ENCODE measurements at regions not wholly inside any gene's neighbourhood (a gene's known extent, or its start where the extent isn't known, plus 50 kb on each side); places are given as distances from the start of the nearest gene placed in this dataset.
"Not testable (repeated sequence)": the region's sequence is repeated elsewhere in the genome, so short reads cannot be mapped to it uniquely, and the experiment has no call there.

GRCh38 chr12:78361683-78362082 lies 502.9 kb upstream of the SYT1 start:
- H3K27me3 Mint-ChIP-seq: no peaks in the 10 kb centered on the region
- no peak overlapping the region for H3K4me3 Mint-ChIP-seq
- H3K4me1 Mint-ChIP-seq (ENCODE audit: unreplicated experiment): no peaks in the 10 kb centered on the region
- no peak for DNase-seq (ENCODE audit: extremely low spot score, unreplicated experiment)
- no peaks in the 10 kb centered on the region for H3K36me3 Mint-ChIP-seq
- TF ChIP-seq CTCF (conservative IDR thresholded peaks at IDR 0.05): no peak
- no peaks in the 10 kb centered on the region for H3K9me3 Mint-ChIP-seq
- no peak overlapping the region for H3K27ac Mint-ChIP-seq

GRCh38 chr12:78371284-78371683 lies 493.3 kb upstream of the SYT1 start:
- Mint-ChIP-seq H3K36me3 (no peaks in the 10 kb centered on the region), H3K27ac (no peak overlapping the region), H3K27me3 (no peaks in the 10 kb centered on the region), H3K4me1 (ENCODE audit: unreplicated experiment) (no peaks in the 10 kb centered on the region), H3K9me3 (no peaks in the 10 kb centered on the region), H3K4me3 (no peak overlapping the region)
- TF ChIP-seq CTCF (conservative IDR thresholded peaks at IDR 0.05): no peak
- no peak for DNase-seq (ENCODE audit: extremely low spot score, unreplicated experiment)

- no peak overlapping the region for H3K4me3 Mint-ChIP-seq
- H3K27ac Mint-ChIP-seq: no peak overlapping the region
- no peaks in the 10 kb centered on the region for H3K4me1 Mint-ChIP-seq (ENCODE audit: unreplicated experiment)
- no peaks in the 10 kb centered on the region for H3K36me3 Mint-ChIP-seq
- no peak for TF ChIP-seq CTCF (conservative IDR thresholded peaks at IDR 0.05)
- no peaks in the 10 kb centered on the region for H3K27me3 Mint-ChIP-seq
- DNase-seq (ENCODE audit: extremely low spot score, unreplicated experiment): no peak
- H3K9me3 Mint-ChIP-seq: peaks cover 8% of the 10 kb centered on the region
These were observed 489.1 kb upstream of the SYT1 start for GRCh38 chr12:78375461-78375860.

GRCh38 chr12:78376257-78376656 lies 488.3 kb upstream of the SYT1 start:
- no peaks in the 10 kb centered on the region for H3K4me1 Mint-ChIP-seq (ENCODE audit: unreplicated experiment)
- H3K9me3 Mint-ChIP-seq: peaks cover 8% of the 10 kb centered on the region
- TF ChIP-seq CTCF (conservative IDR thresholded peaks at IDR 0.05): no peak
- no peaks in the 10 kb centered on the region for H3K36me3 Mint-ChIP-seq
- H3K4me3 Mint-ChIP-seq: no peak overlapping the region
- DNase-seq (ENCODE audit: extremely low spot score, unreplicated experiment): no peak
- no peak overlapping the region for H3K27ac Mint-ChIP-seq
- H3K27me3 Mint-ChIP-seq: no peaks in the 10 kb centered on the region

GRCh38 chr12:78379065-78379464 lies 485.5 kb upstream of the SYT1 start:
- H3K4me1 Mint-ChIP-seq (ENCODE audit: unreplicated experiment); H3K9me3 Mint-ChIP-seq; H3K27me3 Mint-ChIP-seq; DNase-seq (ENCODE audit: extremely low spot score, unreplicated experiment); H3K4me3 Mint-ChIP-seq; H3K36me3 Mint-ChIP-seq; H3K27ac Mint-ChIP-seq: not testable (repeated sequence)

GRCh38 chr12:78383414-78383813 lies 481.2 kb upstream of the SYT1 start:
- no peak for TF ChIP-seq CTCF (conservative IDR thresholded peaks at IDR 0.05)

More at GRCh38 chr12:78383414-78383813, 481.2 kb upstream of the SYT1 start:
- no peak for DNase-seq (ENCODE audit: extremely low spot score, unreplicated experiment)
- Mint-ChIP-seq H3K36me3 (no peaks in the 10 kb centered on the region), H3K4me3 (no peak overlapping the region), H3K9me3 (peaks cover 8% of the 10 kb centered on the region), H3K27ac (no peak overlapping the region), H3K4me1 (ENCODE audit: unreplicated experiment) (no peaks in the 10 kb centered on the region), H3K27me3 (no peaks in the 10 kb centered on the region)

All from type B pancreatic cell (in vitro differentiated cells).